ENCODE measurements at regions not wholly inside any gene's neighbourhood (a gene's known extent, or its start where the extent isn't known, plus 50 kb on each side); places are given as distances from the start of the nearest gene placed in this dataset.

- TF ChIP-seq GATA2 (IDR thresholded peaks at IDR 0.05; ENCODE audit: low read depth, low read length) (no peak), GATA3 (IDR thresholded peaks at IDR 0.05; ENCODE audit: low read depth, low read length) (no peak)
These were observed 67.7 kb downstream of the IGLL5 start for GRCh38 chr22:22955276-22955798.

Measured in SH-SY5Y (cell line).